Uterus (tissue), 2 donors: ENCODE measurements at regions not wholly inside any gene's neighbourhood (a gene's known extent, or its start where the extent isn't known, plus 50 kb on each side); places are given as distances from the start of the nearest gene placed in this dataset.

Experiments used
- POLR2A ChIP-seq, 2 donors: fragments of 450-650 bp; IDR thresholded peaks; one replicate each; pipeline ENCODE4 v1.6.1; 2016; ENCODE audit warnings: antibody characterized with exemption in 2 of 2, mild to moderate bottlenecking in 1 of 2, moderate library complexity in 1 of 2
- TF ChIP-seq, protein P1 (sequence below), 4 experiments: fragments of 200-600 bp in 2 of 4; fragments of 450-650 bp in 2 of 4; sonication (generic) in 2 of 4; IDR thresholded peaks; one replicate each; pipeline ENCODE4 v1.5.1; 2016 to 2019; ENCODE audit warnings: antibody characterized with exemption in 4 of 4, mild to moderate bottlenecking in 2 of 4, moderate library complexity in 1 of 4

- TF ChIP-seq, protein P1, sequence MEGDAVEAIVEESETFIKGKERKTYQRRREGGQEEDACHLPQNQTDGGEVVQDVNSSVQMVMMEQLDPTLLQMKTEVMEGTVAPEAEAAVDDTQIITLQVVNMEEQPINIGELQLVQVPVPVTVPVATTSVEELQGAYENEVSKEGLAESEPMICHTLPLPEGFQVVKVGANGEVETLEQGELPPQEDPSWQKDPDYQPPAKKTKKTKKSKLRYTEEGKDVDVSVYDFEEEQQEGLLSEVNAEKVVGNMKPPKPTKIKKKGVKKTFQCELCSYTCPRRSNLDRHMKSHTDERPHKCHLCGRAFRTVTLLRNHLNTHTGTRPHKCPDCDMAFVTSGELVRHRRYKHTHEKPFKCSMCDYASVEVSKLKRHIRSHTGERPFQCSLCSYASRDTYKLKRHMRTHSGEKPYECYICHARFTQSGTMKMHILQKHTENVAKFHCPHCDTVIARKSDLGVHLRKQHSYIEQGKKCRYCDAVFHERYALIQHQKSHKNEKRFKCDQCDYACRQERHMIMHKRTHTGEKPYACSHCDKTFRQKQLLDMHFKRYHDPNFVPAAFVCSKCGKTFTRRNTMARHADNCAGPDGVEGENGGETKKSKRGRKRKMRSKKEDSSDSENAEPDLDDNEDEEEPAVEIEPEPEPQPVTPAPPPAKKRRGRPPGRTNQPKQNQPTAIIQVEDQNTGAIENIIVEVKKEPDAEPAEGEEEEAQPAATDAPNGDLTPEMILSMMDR (IDR thresholded peaks at IDR 0.05), result no peak
- TF ChIP-seq POLR2A (IDR thresholded peaks at IDR 0.05), result no peak
Observed at GRCh38 chr19:31485472-31485871, 136.2 kb upstream of the TSHZ3 start.
